Activated T-cell treated with anti-CD3 and anti-CD28 coated beads, Interleukin-2, amount 50 U/mL, for 72 hours (primary cell): ENCODE measurements at regions not wholly inside any gene's neighbourhood (a gene's known extent, or its start where the extent isn't known, plus 50 kb on each side); places are given as distances from the start of the nearest gene placed in this dataset.

Experiments used
- ATAC-seq, 2 donors: fragments of 150-1000 bp; cut with Tn5 transposase; replicated peaks in 1 of 2; 2 replicates each; pipeline ENCODE4 v1.10.0; 2021; ENCODE audit warnings: moderate library complexity in 2 of 2, mild to moderate bottlenecking in 1 of 2
- DNase-seq, 2 donors: peaks; one replicate each; pipeline ENCODE4 v3.0.0; 2021 to 2022; ENCODE audit warnings: mixed read lengths in 1 of 2
- H3K27ac Mint-ChIP-seq: one replicate; pipeline ENCODE4 v1.8.0; 2022; ENCODE audit warnings: mild to moderate bottlenecking, moderate library complexity, mixed read lengths
- H3K27me3 Mint-ChIP-seq: one replicate; pipeline ENCODE4 v1.8.0; 2022; ENCODE audit warnings: low read depth, mixed read lengths
- H3K36me3 Mint-ChIP-seq, 2 donors: one replicate each; pipeline ENCODE4 v1.8.0; 2022; ENCODE audit warnings: mixed read lengths in 2 of 2, mild to moderate bottlenecking in 1 of 2; ENCODE audit not compliant: insufficient read depth in 2 of 2
- H3K4me1 Mint-ChIP-seq: one replicate; pipeline ENCODE4 v1.8.0; 2022; ENCODE audit warnings: low read depth, mixed read lengths
- H3K4me3 Mint-ChIP-seq, 2 donors: one replicate each; pipeline ENCODE4 v1.8.0; 2022; ENCODE audit warnings: mild to moderate bottlenecking in 2 of 2, mixed read lengths in 2 of 2, moderate library complexity in 2 of 2
- H3K9me3 Mint-ChIP-seq, 2 donors: one replicate each; pipeline ENCODE4 v1.8.0; 2022; ENCODE audit warnings: mixed read lengths in 2 of 2

GRCh38 chr9:3161912-3162311 lies 318.0 kb upstream of the PUM3 start:
- Mint-ChIP-seq H3K4me3 (no peak overlapping the region), H3K9me3 (no peaks in the 10 kb centered on the region), H3K4me1 (no peaks in the 10 kb centered on the region), H3K36me3 (no peaks in the 10 kb centered on the region), H3K27me3 (peaks cover 21% of the 10 kb centered on the region), H3K27ac (no peak overlapping the region)
- no peak for DNase-seq
- no peak for ATAC-seq

- H3K4me3 Mint-ChIP-seq, result no peak overlapping the region
- peaks cover 10% of the 10 kb centered on the region for H3K27me3 Mint-ChIP-seq
- H3K27ac Mint-ChIP-seq, result no peak overlapping the region
- H3K9me3 Mint-ChIP-seq, result no peaks in the 10 kb centered on the region
- no peaks in the 10 kb centered on the region for H3K36me3 Mint-ChIP-seq
- H3K4me1 Mint-ChIP-seq, result no peaks in the 10 kb centered on the region
- DNase-seq (no peak), ATAC-seq (no peak)
These were observed 313.1 kb upstream of the PUM3 start for GRCh38 chr9:3157011-3157410.

GRCh38 chr9:3151672-3152576 lies 308.0 kb upstream of the PUM3 start:
- Mint-ChIP-seq H3K27me3 (peaks cover 10% of the 10 kb centered on the region), H3K4me3 (no peak overlapping the region), H3K36me3 (no peaks in the 10 kb centered on the region), H3K4me1 (no peaks in the 10 kb centered on the region), H3K27ac (no peak overlapping the region), H3K9me3 (no peaks in the 10 kb centered on the region)
- DNase-seq (no peak), ATAC-seq (no peak)

GRCh38 chr9:3150074-3150473 lies 306.2 kb upstream of the PUM3 start:
- no peak overlapping the region for H3K4me3 Mint-ChIP-seq
- H3K27ac Mint-ChIP-seq, result no peak overlapping the region
- H3K36me3 Mint-ChIP-seq, result no peaks in the 10 kb centered on the region
- H3K9me3 Mint-ChIP-seq, result no peaks in the 10 kb centered on the region
- H3K4me1 Mint-ChIP-seq, result no peaks in the 10 kb centered on the region
- DNase-seq (no peak), ATAC-seq (no peak)
- peaks cover 10% of the 10 kb centered on the region for H3K27me3 Mint-ChIP-seq

- Mint-ChIP-seq H3K9me3 (peaks cover 2 to 6% of the 10 kb centered on the region in 2 donors), H3K27me3 (peaks cover 16% of the 10 kb centered on the region), H3K27ac (no peak overlapping the region), H3K4me1 (no peaks in the 10 kb centered on the region), H3K4me3 (no peak overlapping the region), H3K36me3 (peaks cover 0 to 1% of the 10 kb centered on the region in 2 donors)
- no peak for ATAC-seq
- no peak for DNase-seq
These were observed 294.6 kb upstream of the PUM3 start for GRCh38 chr9:3138231-3139229.

GRCh38 chr9:3137347-3137695 lies 293.4 kb upstream of the PUM3 start:
- H3K27ac Mint-ChIP-seq, result no peak overlapping the region
- peaks cover 0 to 1% of the 10 kb centered on the region in 2 donors for H3K9me3 Mint-ChIP-seq
- no peak overlapping the region for H3K4me3 Mint-ChIP-seq
- H3K27me3 Mint-ChIP-seq, result peaks cover 16% of the 10 kb centered on the region
- ATAC-seq, result no peak
- DNase-seq, result no peak
- H3K36me3 Mint-ChIP-seq, result no peaks in the 10 kb centered on the region
- H3K4me1 Mint-ChIP-seq, result no peaks in the 10 kb centered on the region

GRCh38 chr9:3136686-3137346 lies 292.9 kb upstream of the PUM3 start:
- Mint-ChIP-seq H3K27me3 (peaks cover 19% of the 10 kb centered on the region), H3K4me1 (no peaks in the 10 kb centered on the region)
- ATAC-seq, result no peak

GRCh38 chr9:3136230-3136629 lies 292.3 kb upstream of the PUM3 start:
- ATAC-seq (no peak), DNase-seq (no peak)
- no peaks in the 10 kb centered on the region for H3K4me1 Mint-ChIP-seq
- no peaks in the 10 kb centered on the region for H3K36me3 Mint-ChIP-seq
- H3K27me3 Mint-ChIP-seq, result peaks cover 24% of the 10 kb centered on the region
- no peak overlapping the region for H3K27ac Mint-ChIP-seq
- H3K4me3 Mint-ChIP-seq, result no peak overlapping the region
- peaks cover 0 to 4% of the 10 kb centered on the region in 2 donors for H3K9me3 Mint-ChIP-seq

More at GRCh38 chr9:3136686-3137346, 292.9 kb upstream of the PUM3 start:
- no peak for DNase-seq
- peaks cover 0 to 1% of the 10 kb centered on the region in 2 donors for H3K9me3 Mint-ChIP-seq
- H3K36me3 Mint-ChIP-seq, result no peaks in the 10 kb centered on the region
- H3K27ac Mint-ChIP-seq, result no peak overlapping the region
- H3K4me3 Mint-ChIP-seq, result no peak overlapping the region

GRCh38 chr9:3127564-3127963 lies 283.7 kb upstream of the PUM3 start:
- Mint-ChIP-seq H3K27me3 (peaks cover 16% of the 10 kb centered on the region), H3K4me3 (no peak overlapping the region), H3K4me1 (no peaks in the 10 kb centered on the region), H3K9me3 (peaks cover 0 to 4% of the 10 kb centered on the region in 2 donors), H3K36me3 (no peaks in the 10 kb centered on the region), H3K27ac (no peak overlapping the region)
- DNase-seq (no peak), ATAC-seq (no peak)

GRCh38 chr9:3125602-3126405 lies 281.9 kb upstream of the PUM3 start:
- no peaks in the 10 kb centered on the region for H3K4me1 Mint-ChIP-seq
- DNase-seq (no peak), ATAC-seq (no peak)
- no peak overlapping the region for H3K27ac Mint-ChIP-seq
- H3K9me3 Mint-ChIP-seq, result no peaks in the 10 kb centered on the region
- no peak overlapping the region for H3K4me3 Mint-ChIP-seq
- peaks cover 5% of the 10 kb centered on the region for H3K27me3 Mint-ChIP-seq
- H3K36me3 Mint-ChIP-seq, result no peaks in the 10 kb centered on the region

- no peaks in the 10 kb centered on the region for H3K36me3 Mint-ChIP-seq
- ATAC-seq (no peak), DNase-seq (no peak)
- H3K4me1 Mint-ChIP-seq, result no peaks in the 10 kb centered on the region
- no peak overlapping the region for H3K27ac Mint-ChIP-seq
- no peak overlapping the region for H3K4me3 Mint-ChIP-seq
- H3K27me3 Mint-ChIP-seq, result peaks cover 5% of the 10 kb centered on the region
- H3K9me3 Mint-ChIP-seq, result no peaks in the 10 kb centered on the region
These were observed 280.1 kb upstream of the PUM3 start for GRCh38 chr9:3124001-3124400.

GRCh38 chr9:3118081-3118480 lies 274.2 kb upstream of the PUM3 start:
- Mint-ChIP-seq H3K27me3 (no peaks in the 10 kb centered on the region), H3K9me3 (peaks cover 0 to 9% of the 10 kb centered on the region in 2 donors), H3K36me3 (peaks cover 2 to 4% of the 10 kb centered on the region in 2 donors), H3K4me1 (no peaks in the 10 kb centered on the region), H3K27ac (peak overlapping the region; percentile 86), H3K4me3 (no peak overlapping the region)
- DNase-seq (no peak), ATAC-seq (no peak)
